Breast epithelium (tissue), 3 donors: ENCODE measurements at regions not wholly inside any gene's neighbourhood (a gene's known extent, or its start where the extent isn't known, plus 50 kb on each side); places are given as distances from the start of the nearest gene placed in this dataset.

Experiments
- POLR2A ChIP-seq: fragments of 450-650 bp; IDR thresholded peaks from one replicate; pipeline ENCODE4 v1.6.1; 2016; ENCODE audit warnings: antibody characterized with exemption, mild to moderate bottlenecking, moderate library complexity
- POLR2AphosphoS5 ChIP-seq, 3 donors: sonication (generic); formaldehyde crosslinking; IDR thresholded peaks; one replicate each; pipeline ENCODE4 v1.6.1; 2017; ENCODE audit warnings: antibody characterized with exemption in 3 of 3

- no peak for TF ChIP-seq POLR2A
- TF ChIP-seq POLR2AphosphoS5 (IDR thresholded peaks at IDR 0.05), result no peak
Observed at GRCh38 chr1:218582646-218583045, 237.5 kb downstream of the TGFB2 start.
